GM13976 (cell line): ENCODE measurements at regions not wholly inside any gene's neighbourhood (a gene's known extent, or its start where the extent isn't known, plus 50 kb on each side); places are given as distances from the start of the nearest gene placed in this dataset.

Experiments
- DNase-seq: peaks from one replicate; pipeline ENCODE4 v3.0.0; 2012; ENCODE audit warnings: low spot score
- CTCF ChIP-seq: IDR thresholded peaks from 2 replicates; pipeline ENCODE4 v1.5.1; 2012; ENCODE audit warnings: borderline replicate concordance, mild to moderate bottlenecking; ENCODE audit not compliant: insufficient read depth; ENCODE audit errors: extremely low read depth, missing control alignments, control extremely low read depth
- in situ Hi-C: fragments of 300-500 bp; cut with MboI; formaldehyde crosslinking; loops from one replicate; pipeline ENCODE4 v1.12.0; 2022; ENCODE audit warnings: low sequenced_read_pairs, mixed read lengths, inconsistent platforms; ENCODE audit not compliant: unreplicated experiment

- TF ChIP-seq CTCF: no peak
- DNase-seq: no peak
- in situ Hi-C loops: no loop called here
Measured at GRCh38 chr4:122326908-122327307, 51.9 kb upstream of the ADAD1 start.

- in situ Hi-C loops: no loop called here
- no peak for TF ChIP-seq CTCF
- no peak for DNase-seq
Measured at GRCh38 chr4:122328893-122329292, 49.9 kb upstream of the ADAD1 start.
